Stimulated activated CD4-positive, alpha-beta T cell treated with anti-CD3 and anti-CD28 coated beads, Interleukin-1b, Interleukin-23, amount 100 ng/mL, for 48 hours (primary cell): ENCODE measurements at regions not wholly inside any gene's neighbourhood (a gene's known extent, or its start where the extent isn't known, plus 50 kb on each side); places are given as distances from the start of the nearest gene placed in this dataset.

Experiments used
- DNase-seq: peaks from one replicate; pipeline ENCODE4 v3.0.0-alpha.2; 2020

DNA sequence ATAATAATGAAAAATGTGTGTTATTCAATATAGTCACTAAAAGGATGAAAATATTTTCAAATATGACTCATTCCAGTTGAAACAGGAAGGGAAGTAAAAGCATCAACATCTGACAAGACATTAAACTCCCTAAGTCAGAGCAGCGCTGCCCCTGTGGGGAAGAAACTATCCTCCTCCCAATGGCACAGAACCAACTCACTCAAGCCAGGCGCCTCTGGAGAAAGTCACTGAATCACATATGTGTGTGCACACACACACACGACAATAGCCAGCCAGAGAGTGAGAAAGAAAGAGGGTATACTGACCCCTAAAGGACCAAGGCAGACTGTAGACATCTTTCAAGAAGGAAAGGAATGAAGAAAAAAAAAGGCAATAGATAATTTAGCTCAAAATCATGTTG is 126.9 kb downstream of the SETD4 start:
- DNase-seq, result no peak

- DNase-seq, result peak; percentile 52
Measured at GRCh38 chr21:35932232-35932911, 128.0 kb downstream of the SETD4 start.

- no peak for DNase-seq
Measured at GRCh38 chr21:35929901-35930300, 130.4 kb downstream of the SETD4 start.

GRCh38 chr21:35927262-35927661 is 133.1 kb downstream of the SETD4 start:
- DNase-seq, result no peak

DNA sequence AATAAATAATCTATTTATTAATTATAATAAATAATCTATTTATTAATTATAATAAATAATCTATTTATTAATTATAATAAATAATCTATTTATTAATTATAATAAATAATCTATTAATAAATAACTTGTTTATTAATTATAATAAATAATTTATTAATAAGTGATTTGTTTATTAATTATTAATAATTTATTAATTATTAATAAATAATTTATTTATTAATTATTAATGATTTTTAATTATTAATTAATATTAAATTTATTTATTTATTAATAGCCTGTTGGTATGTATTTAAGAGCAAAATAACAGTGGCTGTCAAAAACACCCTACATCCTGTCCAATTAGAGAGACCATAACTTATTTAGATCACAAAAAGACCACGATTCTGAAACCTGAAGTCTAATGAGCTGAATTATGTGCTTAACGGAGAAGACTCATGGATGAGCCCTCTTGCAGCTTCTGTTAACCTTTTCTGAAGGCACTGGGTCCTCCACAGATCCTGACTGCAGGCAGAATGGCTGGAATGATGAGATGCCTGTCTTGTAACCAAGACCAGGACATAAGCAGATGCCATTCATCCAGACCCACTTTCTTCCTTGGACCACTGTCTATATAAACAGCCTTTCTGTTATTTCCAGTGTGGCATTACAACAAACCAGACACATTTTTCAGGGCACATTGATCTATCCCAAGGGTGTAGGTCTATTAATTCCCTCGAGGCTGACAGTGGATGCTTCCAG is 134.2 kb downstream of the SETD4 start:
- no peak for DNase-seq

GRCh38 chr21:35925497-35925896 is 134.8 kb downstream of the SETD4 start:
- no peak for DNase-seq

- DNase-seq, result peak; percentile 24
Measured at GRCh38 chr21:35924714-35925301, 135.5 kb downstream of the SETD4 start.

DNA sequence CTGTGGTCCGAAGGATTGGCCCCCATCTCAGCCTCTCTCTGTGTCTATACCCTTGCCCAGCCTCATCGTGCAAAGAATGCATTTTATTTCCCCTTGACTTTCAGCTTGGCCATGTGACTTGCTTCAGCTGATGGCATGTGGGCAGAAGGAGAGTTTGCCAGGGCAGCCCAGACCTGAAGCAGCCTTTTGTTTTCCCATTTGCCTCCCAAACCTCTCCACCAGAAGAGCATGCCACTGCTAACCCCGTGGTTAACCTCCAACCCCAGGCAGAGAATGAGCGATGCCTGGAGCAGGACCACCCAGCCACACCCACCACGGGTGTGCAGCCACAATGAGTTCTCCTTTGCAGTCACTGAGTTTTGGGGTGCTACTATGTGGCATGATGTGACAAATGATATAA is 136.4 kb downstream of the SETD4 start:
- DNase-seq, result no peak

- no peak for DNase-seq
Measured at GRCh38 chr21:35922618-35923017, 137.7 kb downstream of the SETD4 start.

DNA sequence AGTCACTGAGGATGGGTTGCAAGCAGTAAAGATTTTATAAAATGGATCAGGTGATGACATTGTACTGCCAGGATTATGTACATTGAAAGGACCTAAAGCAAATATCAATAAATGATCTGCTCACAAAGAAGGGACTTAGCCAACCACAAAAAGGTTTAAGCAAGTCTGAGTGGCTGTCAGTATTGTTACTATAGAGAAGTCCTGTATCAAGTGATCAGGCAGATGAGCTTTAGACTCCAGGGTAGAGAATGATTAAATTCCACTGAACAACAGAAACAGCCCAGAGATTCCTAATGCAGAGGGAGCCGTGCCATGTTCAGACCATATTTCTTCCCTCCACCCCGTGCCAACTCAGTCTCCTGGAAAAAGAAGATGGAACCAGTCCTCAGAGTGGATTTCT is 138.9 kb downstream of the SETD4 start:
- DNase-seq, result no peak

- no peak for DNase-seq
Measured at GRCh38 chr21:35920436-35920835, 139.9 kb downstream of the SETD4 start.

DNA sequence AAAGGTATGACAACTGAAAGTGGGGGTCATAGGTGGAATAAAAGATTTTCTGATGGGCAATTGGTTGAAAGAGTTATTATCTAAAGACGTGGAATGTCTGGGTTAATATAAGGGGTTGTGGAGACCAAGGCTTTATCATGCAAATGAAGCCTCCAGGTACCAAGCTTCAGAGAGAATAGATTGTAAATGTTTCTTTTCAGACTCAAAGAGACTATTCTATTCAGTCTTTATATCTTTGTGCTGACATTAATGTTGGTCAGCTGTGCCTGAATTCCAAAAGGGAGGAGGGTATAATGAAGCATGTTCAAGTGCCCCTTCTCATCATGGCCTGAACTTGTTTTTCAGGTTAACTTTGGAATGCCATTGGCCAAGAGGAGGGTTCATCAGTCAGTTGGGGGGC is 145.3 kb downstream of the SETD4 start:
- no peak for DNase-seq

DNA sequence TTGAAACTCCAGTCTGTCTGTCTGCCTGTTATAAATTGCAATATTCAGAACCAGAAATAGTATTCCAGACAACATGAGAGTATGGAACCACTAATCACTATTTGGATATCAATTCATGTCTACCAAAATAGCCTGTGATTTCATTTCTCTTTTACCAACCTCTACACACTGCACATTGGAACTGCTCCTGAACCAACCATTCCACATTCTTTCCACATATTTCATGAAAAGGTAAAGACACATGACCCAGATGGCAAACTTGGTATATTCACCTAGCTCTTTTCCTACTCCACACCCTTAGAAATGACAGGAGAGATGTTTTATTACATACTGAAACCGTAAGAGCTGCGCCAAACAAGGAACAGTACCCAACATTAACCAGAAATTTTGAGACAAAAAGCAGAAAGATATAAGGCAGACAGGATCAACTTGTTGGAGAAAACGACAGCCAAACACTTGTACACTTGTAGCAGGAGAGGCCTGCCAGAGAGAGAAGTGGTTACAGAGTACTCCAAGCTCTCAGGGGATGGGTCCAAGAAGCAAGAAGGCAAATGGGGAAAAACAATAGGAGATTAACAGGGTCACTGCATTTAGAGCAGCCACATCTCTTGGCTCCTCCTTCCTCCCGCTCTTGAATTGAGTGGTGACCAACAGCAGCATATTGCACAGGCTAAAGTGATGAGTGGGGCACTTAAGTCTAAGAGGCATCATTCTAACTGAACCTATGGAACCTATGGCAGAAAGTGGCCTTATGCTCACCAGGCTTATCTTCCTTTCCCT is 148.7 kb downstream of the SETD4 start:
- DNase-seq, result no peak

- DNase-seq, result no peak
Measured at GRCh38 chr21:35909456-35910223, 150.7 kb downstream of the SETD4 start.

- DNase-seq, result no peak
Measured at GRCh38 chr21:35908311-35909078, 151.8 kb downstream of the SETD4 start.

DNA sequence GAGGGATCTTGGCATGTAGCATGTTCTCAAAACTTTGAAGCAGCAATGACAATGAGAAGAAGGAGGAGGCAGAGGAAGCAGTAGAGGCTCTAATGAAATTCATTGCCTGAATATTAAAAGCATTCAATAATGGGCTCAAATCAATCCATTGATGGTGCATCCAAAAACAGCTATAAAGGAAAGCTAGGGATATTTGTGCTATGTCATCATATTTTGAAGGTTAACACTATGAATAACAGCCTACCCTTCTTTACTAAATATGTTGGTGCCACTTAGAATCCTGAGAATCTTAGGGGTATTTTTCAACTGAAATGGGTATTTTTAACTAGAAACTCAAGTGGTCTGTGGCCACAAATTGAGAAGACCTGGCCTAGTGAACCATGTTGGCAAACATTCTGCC is 153.7 kb downstream of the SETD4 start:
- no peak for DNase-seq

DNA sequence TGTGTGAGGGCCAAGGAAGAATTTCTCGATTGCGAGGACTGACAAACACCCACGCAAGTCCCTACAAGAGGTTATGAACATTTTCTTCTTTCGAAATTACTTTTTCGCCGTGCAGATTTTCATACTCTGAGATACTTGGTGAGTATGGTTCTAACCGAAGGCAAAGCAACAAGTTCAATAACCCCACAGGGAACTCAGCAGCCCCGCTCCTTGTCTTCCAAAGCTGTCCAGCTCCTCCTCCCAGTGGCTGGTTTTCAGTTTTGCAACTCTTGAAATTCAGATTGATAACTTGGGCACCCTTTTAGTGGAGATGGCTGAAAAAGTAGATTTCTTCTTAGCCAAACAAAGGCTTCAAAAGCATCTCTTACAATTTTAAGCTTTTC is 154.4 kb downstream of the SETD4 start:
- DNase-seq, result no peak

- no peak for DNase-seq
Measured at GRCh38 chr21:35905096-35905962, 155.0 kb downstream of the SETD4 start.

- no peak for DNase-seq
Measured at GRCh38 chr21:35900539-35900938, 159.8 kb downstream of the SETD4 start.

DNA sequence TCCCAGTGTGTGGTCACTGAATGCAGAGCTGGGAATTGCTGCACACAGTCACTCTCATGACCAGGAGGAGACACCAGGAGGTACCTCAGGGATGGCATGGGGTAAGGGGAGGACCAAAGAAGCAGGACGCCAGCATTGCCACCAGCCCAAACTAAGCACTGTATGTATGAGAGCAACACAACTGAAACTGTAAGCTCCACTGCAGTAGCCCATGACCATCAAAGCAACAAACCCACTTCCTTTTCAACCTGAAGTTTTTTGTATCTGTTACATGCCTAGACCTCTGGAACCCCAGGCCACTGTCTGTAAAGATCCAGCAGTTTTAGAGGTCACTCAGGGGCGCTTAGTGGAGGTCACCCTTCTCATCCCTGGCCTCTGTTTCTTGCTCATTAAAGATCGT is 164.3 kb downstream of the SETD4 start:
- DNase-seq, result no peak

- DNase-seq, result no peak
Measured at GRCh38 chr21:35895598-35895997, 164.7 kb downstream of the SETD4 start.
